Brain microvascular endothelial cell (primary cell): ENCODE measurements at regions not wholly inside any gene's neighbourhood (a gene's known extent, or its start where the extent isn't known, plus 50 kb on each side); places are given as distances from the start of the nearest gene placed in this dataset.

ENCODE experiments used
- DNase-seq: peaks from one replicate; pipeline ENCODE4 v3.0.0-alpha.2; 2020
- H3K27ac ChIP-seq: fragments of 250-450 bp; sonication (Bioruptor Pico); 2 replicates; pipeline ENCODE4 v1.5.1; 2020; ENCODE audit warnings: mild to moderate bottlenecking, moderate library complexity
- H3K27me3 ChIP-seq: fragments of 250-450 bp; sonication (Bioruptor Pico); replicated peaks from 2 replicates; pipeline ENCODE4 v1.5.1; 2020; ENCODE audit warnings: mild to moderate bottlenecking
- H3K36me3 ChIP-seq: fragments of 250-450 bp; sonication (Bioruptor Pico); replicated peaks from 2 replicates; pipeline ENCODE4 v1.5.1; 2020; ENCODE audit warnings: mild to moderate bottlenecking
- H3K4me3 ChIP-seq: 2 replicates; pipeline ENCODE4 v1.5.1; 2011; ENCODE audit warnings: low read depth, mild to moderate bottlenecking, control low read depth, low read length, moderate library complexity
- CTCF ChIP-seq: IDR thresholded peaks from 2 replicates; pipeline ENCODE4 v1.5.1; 2011; ENCODE audit warnings: low read depth, mild to moderate bottlenecking, moderate library complexity, low read length, control low read depth, inconsistent platforms; ENCODE audit errors: missing control alignments
- in situ Hi-C: cut with HindIII; loops from 2 replicates; pipeline ENCODE4 v1.10.0; 2017; ENCODE audit warnings: low sequenced_read_pairs, low pct_ligation_motif_present

- no peak for DNase-seq
- Histone ChIP-seq H3K36me3 (no peaks in the 10 kb centered on the region), H3K27me3 (no peaks in the 10 kb centered on the region), H3K4me3 (no peak overlapping the region), H3K27ac (no peak overlapping the region)
- TF ChIP-seq CTCF, result no peak
- in situ Hi-C loops, result no loop called here
Observed at GRCh38 chr11:128305588-128305987, 281.8 kb downstream of the ETS1 start.

- in situ Hi-C loops, result no loop called here
- Histone ChIP-seq H3K27ac (no peak overlapping the region), H3K27me3 (no peaks in the 10 kb centered on the region), H3K4me3 (no peak overlapping the region), H3K36me3 (no peaks in the 10 kb centered on the region)
- DNase-seq, result no peak
- TF ChIP-seq CTCF, result no peak
Observed at GRCh38 chr11:128304666-128305485, 282.5 kb downstream of the ETS1 start.

- Histone ChIP-seq H3K36me3 (no peaks in the 10 kb centered on the region), H3K4me3 (no peak overlapping the region), H3K27ac (no peak overlapping the region), H3K27me3 (no peaks in the 10 kb centered on the region)
- in situ Hi-C loops, result no loop called here
- no peak for DNase-seq
- TF ChIP-seq CTCF, result no peak
Observed at GRCh38 chr11:128304116-128304515, 283.2 kb downstream of the ETS1 start.

GRCh38 chr11:128303383-128303782 lies 284.0 kb downstream of the ETS1 start:
- no peak overlapping the region for H3K27ac ChIP-seq
- no peak overlapping the region for H3K4me3 ChIP-seq
- H3K27me3 ChIP-seq, result no peaks in the 10 kb centered on the region
- DNase-seq, result no peak
- in situ Hi-C loops, result no loop called here
- TF ChIP-seq CTCF, result no peak
- H3K36me3 ChIP-seq, result no peaks in the 10 kb centered on the region

- no peaks in the 10 kb centered on the region for H3K36me3 ChIP-seq
- H3K27ac ChIP-seq, result no peak overlapping the region
- in situ Hi-C loops, result no loop called here
- DNase-seq, result no peak
- no peaks in the 10 kb centered on the region for H3K27me3 ChIP-seq
- TF ChIP-seq CTCF, result no peak
- no peak overlapping the region for H3K4me3 ChIP-seq
Observed at GRCh38 chr11:128302425-128303186, 284.8 kb downstream of the ETS1 start.
